ENCODE measurements at regions not wholly inside any gene's neighbourhood (a gene's known extent, or its start where the extent isn't known, plus 50 kb on each side); places are given as distances from the start of the nearest gene placed in this dataset.
"Not testable (repeated sequence)": the region's sequence is repeated elsewhere in the genome, so short reads cannot be mapped to it uniquely, and the experiment has no call there.

GRCh38 chrX:7638078-7638710, 204.8 kb upstream of the VCX start:
- DNase-seq, result no peak

DNA sequence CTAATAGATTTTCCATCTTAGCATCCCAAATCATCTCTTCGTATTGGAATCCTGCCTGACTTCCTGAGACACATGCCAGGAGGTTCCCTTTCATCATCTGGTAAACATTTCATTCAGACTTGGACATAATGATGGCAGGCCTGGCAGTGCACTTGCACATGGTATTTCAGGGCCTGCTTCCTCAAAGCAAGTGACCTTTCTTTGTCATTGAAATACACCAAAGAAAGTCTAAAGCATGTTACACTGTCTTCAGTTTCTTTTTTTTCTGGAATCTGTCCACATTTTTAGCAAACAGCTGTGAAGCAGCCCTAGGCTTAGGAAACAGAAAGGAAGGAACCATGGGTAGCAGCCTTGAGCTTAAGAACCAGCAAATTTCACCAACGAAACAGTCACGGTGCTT, 205.9 kb upstream of the VCX start:
- DNase-seq, result no peak

DNA sequence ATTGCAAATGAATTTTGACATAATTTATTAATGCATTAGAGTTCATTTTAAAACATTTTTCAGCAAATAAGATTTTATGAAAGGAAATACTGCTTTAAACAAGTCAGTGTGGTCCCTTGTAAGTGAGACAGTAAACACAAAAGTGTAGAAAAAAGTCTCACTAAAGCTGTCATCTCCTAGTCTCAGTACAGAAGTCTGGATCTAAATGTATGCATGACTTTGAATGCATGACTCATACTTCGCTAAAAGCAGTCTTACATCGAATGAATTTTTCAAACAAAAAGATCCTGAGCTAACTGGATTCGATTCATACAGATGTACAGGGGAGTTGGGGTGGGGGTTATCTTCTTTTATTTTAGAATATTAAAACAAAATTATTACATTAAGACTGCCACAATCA, 207.4 kb upstream of the VCX start:
- DNase-seq, result no peak

DNA sequence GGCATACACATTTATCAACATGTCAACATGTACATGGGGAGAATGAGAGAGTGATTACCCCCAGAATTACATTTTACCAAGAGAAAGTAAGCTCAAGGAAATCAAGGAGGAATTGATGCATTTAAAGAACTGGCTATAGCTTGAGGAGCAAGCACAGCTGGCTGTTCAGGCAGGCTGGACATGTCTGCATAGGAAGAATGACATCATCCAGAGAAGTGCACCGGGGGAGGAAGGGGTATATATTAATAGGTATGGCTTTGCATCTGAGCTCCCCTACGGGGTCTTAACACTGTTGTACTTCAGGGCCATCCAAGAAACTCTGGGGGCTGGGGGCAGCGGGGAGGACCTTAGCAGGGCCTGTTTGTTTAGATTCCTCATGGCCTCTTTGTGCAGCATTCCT, 222.4 kb upstream of the VCX start:
- no peak for DNase-seq

DNA sequence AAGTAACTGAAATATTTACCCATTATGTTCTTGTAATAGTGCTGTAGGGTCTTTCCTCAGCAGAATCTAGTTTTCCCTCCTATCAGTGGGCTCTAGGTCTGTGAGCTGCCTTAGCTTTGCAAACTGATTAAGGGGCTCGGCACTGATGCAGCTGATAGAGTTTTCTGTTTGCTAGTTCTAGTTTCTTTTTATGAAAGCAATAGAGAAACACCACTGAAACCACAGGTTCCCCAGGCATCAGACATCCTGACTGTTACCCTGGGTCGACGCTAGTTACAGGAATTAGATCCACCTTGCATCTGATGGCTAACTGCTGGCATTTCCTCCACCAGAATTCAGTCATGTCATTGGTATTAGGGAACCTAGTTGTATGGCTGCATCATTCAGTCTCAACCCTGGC, 225.0 kb upstream of the VCX start:
- no peak for DNase-seq

- DNase-seq, result no peak
These were observed 228.4 kb upstream of the VCX start for GRCh38 chrX:7614616-7615015.

DNA sequence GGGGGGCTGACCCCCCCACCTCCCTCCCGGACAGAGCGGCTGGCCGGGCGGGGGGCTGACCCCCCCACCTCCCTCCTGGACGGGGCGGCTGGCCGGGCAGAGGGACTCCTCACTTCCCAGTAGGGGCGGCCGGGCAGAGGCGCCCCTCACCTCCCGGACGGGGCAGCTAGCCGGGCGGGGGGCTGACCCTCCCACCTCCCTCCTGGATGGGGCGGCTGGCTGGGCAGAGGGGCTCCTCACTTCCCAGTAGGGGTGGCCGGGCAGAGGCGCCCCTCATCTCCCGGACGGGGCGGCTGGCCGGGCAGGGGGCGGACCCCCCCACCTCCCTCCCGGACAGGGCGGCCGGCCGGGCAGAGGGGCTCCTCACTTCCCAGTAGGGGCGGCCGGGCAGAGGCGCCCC, 234.3 kb upstream of the VCX start:
- DNase-seq, result not testable (repeated sequence)

- no peak for DNase-seq
These were observed 236.8 kb upstream of the VCX start for GRCh38 chrX:7606039-7606652.

GRCh38 chrX:7603387-7603786, 239.6 kb upstream of the VCX start:
- no peak for DNase-seq

DNA sequence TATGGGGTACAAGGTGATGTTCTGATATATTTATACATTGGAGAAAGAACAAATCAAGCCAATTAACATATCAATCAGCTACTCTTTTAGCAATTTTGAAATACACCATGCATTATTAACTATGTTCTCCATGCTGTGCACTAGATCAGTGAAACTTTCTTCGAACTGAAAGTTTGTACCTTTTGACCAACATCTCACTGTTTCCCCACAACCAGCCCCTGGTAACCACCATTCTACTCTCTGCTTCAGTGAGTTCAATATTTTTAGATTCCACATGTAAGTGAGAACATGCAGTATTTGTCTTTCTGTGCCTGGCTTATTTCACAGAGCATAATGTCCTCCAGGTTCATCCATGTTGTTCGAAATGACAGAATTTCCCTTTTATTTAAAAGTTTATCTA, 246.1 kb upstream of the VCX start:
- no peak for DNase-seq

DNA sequence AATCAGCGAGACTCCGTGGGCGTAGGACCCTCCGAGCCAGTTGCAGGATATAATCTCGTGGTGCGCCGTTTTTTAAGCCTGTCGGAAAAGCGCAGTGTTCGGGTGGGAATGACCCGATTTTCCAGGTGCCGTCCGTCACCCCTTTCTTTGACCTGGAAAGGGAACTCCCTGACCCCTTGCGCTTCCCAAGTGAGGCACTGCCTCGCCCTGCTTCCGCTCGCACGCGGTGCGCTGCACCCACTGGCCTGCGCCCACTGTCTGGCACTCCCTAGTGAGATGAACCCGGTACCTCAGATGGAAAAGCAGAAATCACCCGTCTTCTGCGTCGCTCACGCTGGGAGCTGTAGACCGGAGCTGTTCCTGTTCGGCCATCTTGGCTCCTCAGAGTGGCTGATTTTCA, 249.6 kb upstream of the VCX start:
- not testable (repeated sequence) for DNase-seq

DNA sequence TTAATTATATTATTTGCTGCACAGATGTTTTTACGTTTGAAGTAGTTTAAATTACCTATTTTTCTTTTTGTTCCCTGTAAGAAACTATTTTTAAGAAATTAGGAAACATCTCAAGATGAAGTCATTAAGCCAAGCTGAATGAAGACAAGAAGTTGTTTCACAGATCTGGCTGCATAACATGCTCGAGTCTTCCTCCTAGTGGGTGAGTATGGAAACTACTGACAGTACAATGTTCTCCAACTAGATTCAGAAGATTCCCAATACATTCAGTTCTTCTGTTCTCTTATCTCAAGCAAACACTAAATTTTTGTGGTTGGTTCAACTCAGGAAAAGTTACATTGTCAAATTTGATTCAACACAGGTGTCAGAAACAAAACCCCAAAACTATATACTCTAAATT, 256.8 kb upstream of the VCX start:
- peak; percentile 19 for DNase-seq

DNA sequence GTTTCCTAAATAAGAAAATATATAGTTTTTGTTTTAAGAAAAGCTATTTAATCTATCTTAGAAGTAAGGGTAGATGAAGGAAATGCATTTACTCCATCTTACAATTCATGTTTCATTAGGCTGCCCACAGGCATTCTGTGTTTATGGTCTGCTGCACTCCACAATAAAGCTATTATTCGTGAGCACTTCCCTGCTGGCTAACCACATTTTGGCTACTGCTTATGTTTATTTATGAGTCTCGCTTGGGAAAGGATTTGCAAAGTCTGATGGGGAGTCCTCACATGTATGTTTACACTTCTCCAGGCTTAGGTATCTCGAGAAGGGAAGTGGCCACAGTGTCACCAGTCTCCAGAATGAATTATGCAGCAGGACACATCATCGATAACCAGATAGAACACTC, 260.8 kb upstream of the VCX start:
- DNase-seq, result peak; percentile 4

DNA sequence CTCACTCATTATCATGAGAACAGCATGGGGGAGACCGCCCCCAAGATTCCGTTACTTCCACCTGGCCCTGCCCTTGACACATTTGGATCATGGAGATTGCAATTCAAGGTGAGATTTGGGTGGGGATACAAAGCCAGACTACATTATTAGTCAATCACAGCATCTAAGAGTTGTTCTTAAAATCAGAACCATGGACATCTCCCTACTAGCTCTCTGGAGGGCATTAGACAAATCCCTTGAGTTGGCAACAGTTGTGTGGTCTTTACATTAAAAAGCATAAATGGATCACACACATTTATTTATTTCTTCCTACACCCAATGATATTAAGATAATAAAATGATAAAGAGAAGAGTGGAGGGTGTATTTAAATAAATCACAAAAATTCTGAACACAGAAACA, 262.8 kb upstream of the VCX start:
- peak; percentile 5 for DNase-seq

DNA sequence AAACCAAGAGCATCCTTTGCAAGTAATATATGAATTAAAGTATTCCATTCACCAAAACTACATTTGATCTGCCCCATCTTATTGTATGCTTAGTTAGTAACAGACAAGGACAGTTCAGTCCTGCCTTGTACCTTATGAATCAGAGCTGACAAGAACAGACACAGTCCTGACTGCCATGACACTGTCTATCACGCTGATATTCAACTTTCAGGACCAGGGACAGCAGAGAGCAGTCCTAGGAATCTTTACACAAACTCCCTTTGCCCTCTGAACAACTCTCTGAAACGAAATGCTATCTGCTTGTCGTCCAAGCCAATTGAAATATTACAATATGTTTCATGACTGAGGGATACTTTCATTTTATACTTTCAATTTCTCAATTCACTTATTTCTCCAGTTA, 268.6 kb upstream of the VCX start:
- DNase-seq, result peak; percentile 41

DNA sequence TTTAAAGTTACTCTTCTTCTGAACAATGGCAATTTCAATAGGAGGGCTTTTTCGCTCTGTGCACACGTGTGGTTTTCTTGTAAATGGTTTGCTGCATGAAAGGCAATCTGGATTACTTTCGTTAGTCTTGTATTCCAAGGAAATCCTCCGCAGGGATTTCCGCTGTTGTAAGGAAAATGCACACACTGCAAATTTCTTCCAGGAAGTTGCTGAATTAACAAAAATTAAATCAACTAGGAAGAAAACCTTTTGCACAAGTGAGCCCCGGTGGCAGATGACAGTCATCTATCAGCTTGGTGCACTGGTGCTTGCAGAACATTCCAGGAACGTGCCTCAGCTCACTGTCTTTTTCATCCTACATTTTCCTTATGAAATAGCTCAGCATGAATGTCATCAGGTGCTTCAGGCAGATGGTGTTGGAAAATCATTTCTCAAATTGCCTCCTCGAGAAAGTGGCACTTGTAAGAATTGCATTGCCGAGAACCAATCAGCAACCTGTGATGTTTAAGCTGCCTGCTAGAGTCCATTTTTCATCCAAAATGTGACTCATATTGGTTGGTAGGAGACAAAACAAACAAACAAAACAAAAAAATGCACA, 272.4 kb upstream of the VCX start:
- DNase-seq, result no peak

DNA sequence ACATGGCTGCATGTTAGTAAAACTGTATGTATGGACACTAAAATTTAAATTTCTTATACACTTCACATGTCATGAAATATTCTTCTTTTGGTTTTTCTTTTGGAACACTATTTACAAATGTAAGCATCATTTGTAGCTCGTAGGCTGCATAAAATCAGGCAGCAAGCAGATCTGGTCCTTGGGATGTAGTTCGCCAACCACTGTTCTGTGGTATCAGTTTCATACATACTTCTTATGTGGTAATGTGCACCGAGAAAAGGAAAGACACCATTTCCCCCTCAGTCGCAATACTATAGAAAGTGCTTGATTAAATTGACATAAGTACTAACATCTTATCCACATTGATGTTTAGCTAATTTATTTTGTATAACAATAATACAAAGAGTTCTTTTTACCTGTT, 274.4 kb upstream of the VCX start:
- DNase-seq, result no peak

GRCh38 chrX:7568130-7568529, 274.8 kb upstream of the VCX start:
- no peak for DNase-seq

DNA sequence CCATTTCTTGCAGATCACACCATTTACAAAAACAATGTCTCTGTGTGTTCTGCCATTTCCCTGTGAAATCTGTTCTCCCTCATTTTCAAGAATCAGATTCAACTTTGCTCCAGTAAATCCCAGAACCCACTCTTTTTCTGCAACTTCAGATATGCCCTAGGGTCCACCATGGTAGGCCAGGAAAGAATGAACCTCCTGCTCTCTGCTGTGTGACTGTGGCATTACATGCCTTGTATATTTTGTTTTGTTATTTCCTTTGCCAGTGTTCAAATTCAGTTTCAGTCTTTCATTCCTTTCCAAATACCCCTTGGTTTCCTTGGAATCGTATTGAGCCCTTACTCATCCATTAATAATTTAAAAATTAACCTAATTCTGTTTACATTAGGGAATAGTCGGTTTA, 290.2 kb upstream of the VCX start:
- no peak for DNase-seq

- no peak for DNase-seq
These were observed 296.4 kb upstream of the VCX start for GRCh38 chrX:7546551-7547080.

DNA sequence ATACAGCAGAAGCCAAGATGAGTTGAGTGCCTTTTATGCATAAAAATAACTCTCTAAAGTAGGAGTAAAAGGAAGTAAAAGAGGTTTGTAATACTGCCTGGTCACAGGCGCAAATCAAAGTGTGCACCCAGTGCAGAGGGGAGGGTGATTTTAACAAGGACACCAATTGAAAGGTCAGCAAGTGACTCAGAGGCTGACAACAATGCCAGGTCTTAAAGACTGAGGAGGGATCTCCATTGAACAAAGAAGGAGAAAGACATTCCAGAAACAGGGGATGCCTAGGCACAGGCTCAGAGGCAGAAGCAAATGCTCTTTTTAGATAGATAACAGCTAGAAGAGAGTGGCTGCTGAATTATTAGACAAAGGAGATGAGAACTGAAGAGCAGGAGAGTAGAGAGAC, 297.4 kb upstream of the VCX start:
- no peak for DNase-seq

DNA sequence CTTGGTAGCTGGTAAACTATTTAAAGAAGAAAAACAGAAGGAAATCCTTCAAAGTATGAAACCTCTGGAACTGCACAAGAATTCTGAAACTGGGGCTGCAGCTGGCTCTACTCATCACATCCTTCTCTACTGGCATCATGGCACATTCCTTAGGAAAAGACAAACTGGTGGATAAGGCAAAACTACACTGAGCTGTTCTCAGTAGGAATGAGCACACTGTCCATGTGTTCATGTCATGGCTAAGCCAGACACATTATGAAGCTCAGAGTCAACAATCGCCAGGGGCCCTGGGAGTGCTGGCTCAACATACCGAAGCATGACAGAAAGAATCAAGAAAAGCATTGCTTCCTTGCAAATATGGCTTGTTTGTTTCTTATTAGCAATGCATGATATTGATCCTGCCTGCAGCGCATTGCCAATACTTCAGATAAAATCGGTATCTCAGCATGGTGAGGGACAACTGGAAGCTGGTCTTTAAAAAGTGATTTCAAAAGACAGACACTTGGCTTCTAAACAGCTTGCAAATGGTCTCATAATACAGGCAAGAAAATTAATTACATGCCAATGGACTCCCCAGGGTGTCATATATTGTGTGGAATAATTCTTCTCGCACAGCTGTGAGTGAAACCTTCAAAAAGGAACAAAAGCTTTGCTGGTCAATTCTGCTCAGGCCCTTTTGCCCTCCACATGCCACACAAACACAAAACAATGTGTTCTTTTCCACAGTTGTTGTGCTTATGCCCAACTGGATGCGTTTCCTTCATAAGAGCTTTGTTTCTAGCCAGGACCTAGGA, 300.2 kb upstream of the VCX start:
- DNase-seq, result no peak

DNA sequence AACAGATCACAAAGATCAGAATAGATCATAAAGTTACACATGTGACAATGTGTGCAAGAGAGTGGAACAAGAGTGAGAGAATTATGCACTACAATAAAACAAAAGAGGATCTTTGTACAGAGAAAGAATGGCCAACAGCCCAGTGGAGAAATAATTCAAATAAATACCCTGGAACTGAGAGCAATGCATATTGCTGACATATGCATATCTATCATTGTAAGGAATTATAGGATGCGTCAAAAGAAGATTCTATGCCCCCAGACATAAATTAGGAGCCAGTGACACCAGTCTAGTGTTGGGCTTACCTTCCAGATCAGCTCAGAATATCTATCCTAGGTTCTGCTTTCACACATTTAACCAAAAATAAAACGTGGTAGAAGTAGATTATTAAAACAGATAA, 320.1 kb upstream of the VCX start:
- no peak for DNase-seq
